Endothelial cell of umbilical vein (primary cell): ENCODE measurements at regions not wholly inside any gene's neighbourhood (a gene's known extent, or its start where the extent isn't known, plus 50 kb on each side); places are given as distances from the start of the nearest gene placed in this dataset.

Experiments used
- BruUV-seq: library from RNA; stranded (reverse); fragments of 400-500 nt; replicated peaks from 2 replicates; lab custom pipeline; 2021; lab: Mats Ljungman, UMichigan
- CTCF ChIA-PET: fragments of 300-600, 350-600 bp; sonication (Branson Sonifier 250); formaldehyde crosslinking; loops from one replicate; lab custom pipeline; 2021; ENCODE audit warnings: antibody characterized with exemption, inconsistent platforms; lab: Charles Lee
- POLR2A ChIA-PET: fragments of 300-600, 350-600 bp; sonication (Branson Sonifier 250); formaldehyde crosslinking; loops from one replicate; lab custom pipeline; 2021; ENCODE audit warnings: antibody characterized with exemption, inconsistent platforms; lab: Charles Lee
- DNase-seq: peaks from one replicate; pipeline ENCODE4 v3.0.0-alpha.2; 2011; ENCODE audit warnings: low read depth, low spot score
- FAIRE-seq: peaks from 2 replicates; lab custom pipeline; 2011; peaks lifted over from hg19 to GRCh38; lab: Jason Lieb, UNC
- H2AFZ ChIP-seq: 2 replicates; pipeline ENCODE4 v1.6.0; 2012; ENCODE audit warnings: low read depth, low read length, control low read depth, inconsistent platforms
- H3K27ac ChIP-seq: 2 replicates; pipeline ENCODE4 v1.5.1; 2011; ENCODE audit warnings: low read depth, mild to moderate bottlenecking, control low read depth, low read length, moderate library complexity; ENCODE audit not compliant: insufficient read depth
- H3K27me3 ChIP-seq, 2 experiments: 2 replicates each; pipeline versions ENCODE4 v1.6.0 to v1.6.1; 2011; ENCODE audit warnings: low read length in 2 of 2, mixed read lengths in 1 of 2; ENCODE audit not compliant: control insufficient read depth in 2 of 2, insufficient read depth in 2 of 2
- H3K36me3 ChIP-seq, 2 experiments: 2 replicates in 1 of 2; 3 replicates in 1 of 2; pipeline ENCODE4 v1.5.1; 2011; ENCODE audit warnings: low read length in 2 of 2, mild to moderate bottlenecking in 1 of 2, moderate library complexity in 1 of 2; ENCODE audit not compliant: control insufficient read depth in 2 of 2, insufficient read depth in 2 of 2; ENCODE audit errors: extremely low read depth in 1 of 2
- H3K4me1 ChIP-seq: 3 replicates; pipeline ENCODE4 v1.5.1; 2011; ENCODE audit warnings: mild to moderate bottlenecking, low read length; ENCODE audit not compliant: control insufficient read depth, insufficient read depth; ENCODE audit errors: extremely low read depth
- H3K4me2 ChIP-seq: 2 replicates; pipeline ENCODE4 v1.6.1; 2011; ENCODE audit warnings: low read length, control low read depth, mixed read lengths; ENCODE audit not compliant: insufficient read depth
- H3K4me3 ChIP-seq, 3 experiments: fragments of 200-600 bp in 1 of 3; sonication (generic), shearing (Covaris generic) in 1 of 3; replicated peaks in 1 of 3; 2 replicates each; pipeline ENCODE4 v1.5.1; 2011 to 2016; ENCODE audit warnings: control low read depth in 3 of 3, low read length in 3 of 3, mild to moderate bottlenecking in 2 of 3, inconsistent platforms in 1 of 3, low read depth in 1 of 3, moderate library complexity in 1 of 3; ENCODE audit not compliant: insufficient read depth in 1 of 3
- H3K79me2 ChIP-seq: 2 replicates; pipeline ENCODE4 v1.6.0; 2012; ENCODE audit warnings: low read length, inconsistent platforms; ENCODE audit not compliant: control insufficient read depth, insufficient read depth
- H3K9ac ChIP-seq: replicated peaks from 2 replicates; pipeline ENCODE3; 2011; ENCODE audit warnings: low read length, control low read depth; ENCODE audit not compliant: insufficient read depth; ENCODE audit errors: extremely low read depth
- H3K9me1 ChIP-seq: replicated peaks from 3 replicates; pipeline ENCODE4 v1.6.0; 2011; ENCODE audit warnings: mild to moderate bottlenecking, low read length; ENCODE audit not compliant: control insufficient read depth, insufficient read depth; ENCODE audit errors: extremely low read depth
- H3K9me3 ChIP-seq: replicated peaks from 2 replicates; pipeline ENCODE4 v1.5.1; 2012; ENCODE audit warnings: low read length, inconsistent platforms; ENCODE audit not compliant: control insufficient read depth, insufficient read depth
- H4K20me1 ChIP-seq: replicated peaks from 2 replicates; pipeline ENCODE3; 2011; ENCODE audit warnings: mild to moderate bottlenecking, low read length; ENCODE audit not compliant: control insufficient read depth, insufficient read depth; ENCODE audit errors: extremely low read depth
- EZH2 ChIP-seq: IDR thresholded peaks from 2 replicates; pipeline ENCODE4 v1.6.1; 2012; ENCODE audit warnings: borderline replicate concordance, low read depth, mild to moderate bottlenecking, moderate library complexity, low read length, inconsistent platforms; ENCODE audit not compliant: severe bottlenecking
- FOS ChIP-seq: IDR thresholded peaks from 2 replicates; pipeline ENCODE4 v1.6.1; 2011; ENCODE audit warnings: mild to moderate bottlenecking, low read length, moderate library complexity, borderline replicate concordance; ENCODE audit not compliant: insufficient read depth
- GATA2 ChIP-seq: IDR thresholded peaks from 2 replicates; pipeline ENCODE4 v1.7.0; 2011; ENCODE audit warnings: low read depth, mild to moderate bottlenecking, moderate library complexity, mixed read lengths, low read length; ENCODE audit not compliant: insufficient read length, insufficient read depth
- MAX ChIP-seq: IDR thresholded peaks from 2 replicates; pipeline ENCODE4 v1.6.1; 2011; ENCODE audit not compliant: insufficient read depth, insufficient read length
- MYC ChIP-seq: IDR thresholded peaks from one replicate; pipeline ENCODE4 v1.6.1; 2011; ENCODE audit warnings: mild to moderate bottlenecking, low read depth, low read length
- POLR2AphosphoS5 ChIP-seq: IDR thresholded peaks from 2 replicates; pipeline ENCODE4 v1.6.1; 2012; ENCODE audit warnings: low read depth, mild to moderate bottlenecking, control low read depth, low read length, moderate library complexity; ENCODE audit not compliant: insufficient read depth
- dilution Hi-C: fragments of 300-500 bp; cut with MboI; formaldehyde crosslinking; loops from one replicate; pipeline ENCODE4 v1.15.0; 2019; ENCODE audit warnings: low sequenced_read_pairs; ENCODE audit not compliant: extremely low pct_ligation_motif_present
- intact Hi-C: fragments of 100-400 bp; cut with micrococcal nuclease; formaldehyde crosslinking; loops from one replicate; pipeline ENCODE4 v1.10.0; 2022
- TF ChIP-seq, protein P1 (sequence below), 2 donors: IDR thresholded peaks; 1 replicate in 1 of 2; 2 replicates in 1 of 2; pipeline ENCODE4 v1.5.1; 2011; ENCODE audit warnings: low read length in 2 of 2, mild to moderate bottlenecking in 2 of 2, moderate library complexity in 2 of 2, control low read depth in 1 of 2, inconsistent platforms in 1 of 2, low read depth in 1 of 2; ENCODE audit not compliant: insufficient read depth in 1 of 2; ENCODE audit errors: extremely low read depth in 1 of 2

DNA sequence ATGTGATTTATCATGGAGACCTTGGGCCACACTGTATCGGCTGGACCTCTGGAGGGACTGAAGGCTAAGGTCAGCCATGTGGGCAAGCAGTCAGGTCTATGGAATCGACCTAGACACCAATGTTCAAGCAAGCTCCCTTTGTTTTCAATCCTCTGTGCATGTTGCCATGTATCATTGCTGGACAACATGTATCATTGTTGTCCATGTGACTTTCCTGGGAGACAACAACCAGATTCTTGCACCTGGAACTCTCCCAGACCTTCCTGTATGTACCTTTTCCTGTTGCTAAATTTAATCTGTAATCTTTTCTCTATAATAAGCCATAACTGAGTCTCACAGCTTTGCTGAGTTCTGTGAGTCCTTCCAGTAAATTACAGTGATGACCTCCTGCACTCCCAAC is 329.4 kb upstream of the BOD1L1 start:
- Histone ChIP-seq H3K79me2 (no peaks in the 10 kb centered on the region), H2AFZ (no peak overlapping the region), H3K4me2 (no peak overlapping the region), H3K27ac (no peak overlapping the region), H3K4me1 (no peaks in the 10 kb centered on the region), H4K20me1 (no peaks in the 10 kb centered on the region), H3K9me1 (no peaks in the 10 kb centered on the region), H3K9ac (no peak overlapping the region), H3K9me3 (no peaks in the 10 kb centered on the region), H3K4me3 (no peak overlapping the region), H3K36me3 (no peaks in the 10 kb centered on the region), H3K27me3 (peaks cover 2 to 12% of the 10 kb centered on the region in 2 experiments)
- FAIRE-seq: no peak
- dilution Hi-C loops: no loop called here
- DNase-seq: no peak
- BruUV-seq: no TSS peak
- TF ChIP-seq FOS: no peak
- TF ChIP-seq, protein P1, sequence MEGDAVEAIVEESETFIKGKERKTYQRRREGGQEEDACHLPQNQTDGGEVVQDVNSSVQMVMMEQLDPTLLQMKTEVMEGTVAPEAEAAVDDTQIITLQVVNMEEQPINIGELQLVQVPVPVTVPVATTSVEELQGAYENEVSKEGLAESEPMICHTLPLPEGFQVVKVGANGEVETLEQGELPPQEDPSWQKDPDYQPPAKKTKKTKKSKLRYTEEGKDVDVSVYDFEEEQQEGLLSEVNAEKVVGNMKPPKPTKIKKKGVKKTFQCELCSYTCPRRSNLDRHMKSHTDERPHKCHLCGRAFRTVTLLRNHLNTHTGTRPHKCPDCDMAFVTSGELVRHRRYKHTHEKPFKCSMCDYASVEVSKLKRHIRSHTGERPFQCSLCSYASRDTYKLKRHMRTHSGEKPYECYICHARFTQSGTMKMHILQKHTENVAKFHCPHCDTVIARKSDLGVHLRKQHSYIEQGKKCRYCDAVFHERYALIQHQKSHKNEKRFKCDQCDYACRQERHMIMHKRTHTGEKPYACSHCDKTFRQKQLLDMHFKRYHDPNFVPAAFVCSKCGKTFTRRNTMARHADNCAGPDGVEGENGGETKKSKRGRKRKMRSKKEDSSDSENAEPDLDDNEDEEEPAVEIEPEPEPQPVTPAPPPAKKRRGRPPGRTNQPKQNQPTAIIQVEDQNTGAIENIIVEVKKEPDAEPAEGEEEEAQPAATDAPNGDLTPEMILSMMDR (IDR thresholded peaks at IDR 0.05; ENCODE audit: extremely low read depth in 1 of 2, insufficient read depth in 1 of 2, low read depth in 1 of 2, low read length in 2 of 2): no peak
- TF ChIP-seq EZH2: no peak
- TF ChIP-seq MAX: no peak
- TF ChIP-seq MYC: no peak
- no peak for TF ChIP-seq POLR2AphosphoS5
- TF ChIP-seq GATA2: no peak
- POLR2A ChIA-PET: no interaction called here
- CTCF ChIA-PET: no interaction called here
- intact Hi-C loops: no loop called here
